Suppressor macrophage treated with lipopolysaccharide for 1 hour (primary cell): ENCODE measurements at regions not wholly inside any gene's neighbourhood (a gene's known extent, or its start where the extent isn't known, plus 50 kb on each side); places are given as distances from the start of the nearest gene placed in this dataset.

Experiments used
- DNase-seq, 3 donors: peaks; one replicate each; pipeline ENCODE4 v3.0.0-alpha.2; 2020 to 2022

DNA sequence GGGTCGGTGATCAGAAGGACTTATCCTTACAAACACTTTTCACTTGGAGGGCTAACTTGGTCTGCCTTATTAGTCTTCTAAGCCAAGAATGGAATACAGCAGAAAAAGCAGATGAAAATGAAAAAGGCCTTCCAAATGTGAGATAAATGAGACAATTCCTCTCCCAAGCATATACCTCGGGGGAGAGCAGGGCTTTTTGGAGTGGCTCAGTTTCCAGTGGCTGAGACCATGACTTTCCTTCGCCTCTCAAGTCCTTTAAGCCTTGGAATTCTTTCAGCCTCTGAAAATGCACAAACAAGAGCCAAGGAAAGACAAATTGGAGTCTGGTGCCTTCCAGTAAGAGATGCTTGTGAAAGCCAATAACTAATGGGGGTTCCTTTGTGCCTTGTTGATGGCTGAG, 130.9 kb downstream of the DTWD1 start:
- DNase-seq: no peak

DNA sequence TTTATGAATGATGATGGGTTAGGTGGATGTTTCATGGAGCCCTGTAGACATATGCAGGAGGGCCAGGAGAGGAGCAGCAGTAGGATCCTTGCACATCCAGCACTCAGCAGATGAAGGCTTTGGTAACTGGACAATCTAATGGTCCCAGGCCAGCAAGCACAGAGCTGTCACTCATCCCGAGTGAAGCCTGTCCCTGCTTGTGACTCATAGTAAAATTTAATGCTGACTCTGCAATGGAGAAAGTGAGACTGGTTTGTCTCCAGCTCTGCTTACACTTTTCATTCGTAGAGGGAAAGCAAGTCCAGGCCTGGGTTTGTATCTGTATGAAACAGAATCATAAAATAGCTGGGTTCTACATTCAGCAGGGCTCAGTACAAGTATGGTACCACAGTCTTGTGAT, 131.7 kb downstream of the DTWD1 start:
- no peak for DNase-seq

DNA sequence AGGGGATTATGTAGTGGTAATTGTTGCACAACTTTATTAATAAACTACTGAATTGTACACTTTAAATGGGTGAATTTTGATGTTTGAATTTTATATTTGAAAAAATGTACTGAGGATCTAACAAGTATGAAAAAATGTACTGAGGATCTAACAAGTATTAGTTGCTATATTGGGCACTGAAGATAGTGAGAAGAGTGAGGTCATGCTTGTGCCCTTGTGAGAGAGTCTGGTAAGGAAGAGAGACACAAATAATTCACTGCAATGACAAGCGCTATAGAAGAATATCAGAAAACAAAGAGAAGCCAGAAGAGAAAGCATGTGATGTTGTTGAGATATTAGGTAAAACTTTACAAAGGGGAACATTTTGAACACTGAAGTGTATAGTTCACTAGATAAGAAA, 137.6 kb downstream of the DTWD1 start:
- DNase-seq: no peak

DNA sequence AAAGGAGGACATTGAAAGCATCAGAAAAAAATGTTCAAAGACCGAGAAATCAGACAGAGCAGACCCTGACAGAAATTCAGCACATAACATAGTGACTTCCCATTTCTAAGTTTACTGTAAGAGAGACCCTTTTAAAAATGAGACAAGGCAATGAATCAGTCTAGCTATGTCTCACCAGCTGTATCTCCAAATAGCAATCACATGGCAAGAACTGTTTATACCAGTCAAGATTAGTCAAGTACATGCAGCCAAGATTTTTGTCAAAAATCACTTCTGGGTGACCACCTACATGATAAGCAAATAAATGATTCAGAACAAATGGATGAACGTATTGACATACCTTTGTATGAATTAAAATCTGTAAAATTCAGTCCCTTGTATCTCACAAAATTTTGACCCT, 138.0 kb downstream of the DTWD1 start:
- no peak for DNase-seq

DNA sequence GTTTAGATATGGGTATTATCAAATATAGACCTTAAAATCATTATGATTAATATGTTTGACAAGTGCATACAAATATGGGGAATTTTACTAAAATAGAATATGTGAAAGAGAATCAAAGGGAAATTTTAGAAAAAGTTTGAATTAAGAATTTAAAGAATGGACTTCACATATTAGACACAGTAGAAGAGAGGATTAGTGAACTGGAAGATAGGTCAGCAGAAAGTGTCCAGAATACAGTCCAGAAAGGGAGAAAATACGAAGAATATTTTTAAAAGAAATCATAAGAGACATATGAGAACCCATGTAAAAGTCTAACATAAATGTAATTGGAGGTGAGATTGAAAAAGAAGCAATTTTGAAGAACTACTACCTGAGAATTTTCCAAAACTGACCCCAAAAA, 139.9 kb downstream of the DTWD1 start:
- DNase-seq: no peak

DNA sequence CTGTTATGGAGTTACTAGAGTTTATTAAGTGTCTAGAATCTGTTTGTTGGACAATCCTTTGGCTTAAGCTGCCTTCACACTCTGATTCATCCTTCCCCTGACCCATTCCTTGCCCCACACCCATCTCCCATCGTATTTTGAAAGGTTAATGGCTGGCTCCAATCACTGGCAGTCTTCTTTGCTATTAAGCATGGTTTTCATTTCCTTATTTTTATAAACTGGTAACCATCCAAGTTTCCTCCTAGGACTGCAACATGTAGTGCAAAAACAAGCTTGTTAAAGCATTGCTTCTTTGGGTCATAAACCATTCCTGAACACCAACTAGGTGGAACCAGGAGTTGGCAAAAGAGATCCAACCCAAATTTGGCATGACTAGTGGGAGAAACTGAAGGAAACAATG, 148.4 kb downstream of the DTWD1 start:
- no peak for DNase-seq

DNA sequence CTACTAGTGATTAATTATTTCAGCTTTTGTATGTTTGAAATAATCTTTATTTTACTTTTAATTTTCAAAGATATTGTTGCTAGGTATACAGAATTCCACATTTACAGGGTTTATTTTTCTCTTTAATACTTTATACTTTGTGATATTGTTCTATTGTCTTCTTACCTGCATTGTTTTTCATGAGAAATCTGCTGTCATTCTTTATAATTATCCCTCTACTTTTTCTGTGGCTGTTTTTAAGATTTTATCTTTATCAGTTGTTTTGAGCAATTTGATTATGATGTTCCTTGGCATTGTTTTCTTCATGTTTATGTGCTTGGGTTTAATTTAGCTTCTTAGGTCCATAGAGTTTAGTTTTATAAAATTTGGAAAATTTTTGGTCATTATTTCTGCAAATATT, 168.6 kb downstream of the DTWD1 start:
- DNase-seq: no peak

DNA sequence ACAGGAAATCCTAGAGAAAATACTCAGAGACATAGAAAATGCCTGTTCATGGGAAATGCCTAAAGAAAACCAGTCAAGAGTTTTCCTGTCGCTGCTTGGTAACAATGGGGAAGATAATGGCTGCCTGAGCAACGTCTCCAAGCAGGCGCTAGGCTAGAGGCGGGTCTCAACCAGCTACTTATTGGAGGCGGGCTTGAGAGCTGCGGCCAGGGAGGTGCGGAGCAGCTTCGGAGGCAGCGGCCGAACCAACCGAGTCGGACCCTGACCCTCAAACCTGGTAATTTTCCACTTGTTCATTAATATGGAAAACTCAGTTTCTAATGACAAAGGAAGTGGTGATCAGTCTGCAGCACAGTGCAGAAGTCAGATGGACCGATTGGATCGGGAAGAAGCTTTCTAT, 173.1 kb downstream of the DTWD1 start:
- no peak for DNase-seq

DNA sequence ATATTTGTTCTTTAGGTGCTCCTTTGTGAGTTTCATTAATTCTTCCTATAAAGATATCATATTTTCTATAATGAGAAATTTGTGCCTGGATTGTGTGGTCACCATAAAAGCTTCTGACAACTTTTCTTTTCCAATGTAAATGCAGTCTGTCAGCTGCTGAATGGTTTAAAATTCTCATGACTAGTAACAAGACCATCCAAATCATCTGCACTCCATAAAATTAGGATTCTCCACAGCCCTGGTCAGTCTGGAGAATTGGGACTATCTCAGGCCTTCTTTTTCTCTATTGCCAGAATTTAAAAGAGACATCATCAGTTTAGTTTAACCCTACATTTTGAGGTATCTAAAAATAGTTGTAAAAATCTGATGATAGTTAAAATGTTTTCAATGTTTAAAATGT, 180.9 kb downstream of the DTWD1 start:
- DNase-seq: no peak
